ENCODE measurements at regions not wholly inside any gene's neighbourhood (a gene's known extent, or its start where the extent isn't known, plus 50 kb on each side); places are given as distances from the start of the nearest gene placed in this dataset.

DNA sequence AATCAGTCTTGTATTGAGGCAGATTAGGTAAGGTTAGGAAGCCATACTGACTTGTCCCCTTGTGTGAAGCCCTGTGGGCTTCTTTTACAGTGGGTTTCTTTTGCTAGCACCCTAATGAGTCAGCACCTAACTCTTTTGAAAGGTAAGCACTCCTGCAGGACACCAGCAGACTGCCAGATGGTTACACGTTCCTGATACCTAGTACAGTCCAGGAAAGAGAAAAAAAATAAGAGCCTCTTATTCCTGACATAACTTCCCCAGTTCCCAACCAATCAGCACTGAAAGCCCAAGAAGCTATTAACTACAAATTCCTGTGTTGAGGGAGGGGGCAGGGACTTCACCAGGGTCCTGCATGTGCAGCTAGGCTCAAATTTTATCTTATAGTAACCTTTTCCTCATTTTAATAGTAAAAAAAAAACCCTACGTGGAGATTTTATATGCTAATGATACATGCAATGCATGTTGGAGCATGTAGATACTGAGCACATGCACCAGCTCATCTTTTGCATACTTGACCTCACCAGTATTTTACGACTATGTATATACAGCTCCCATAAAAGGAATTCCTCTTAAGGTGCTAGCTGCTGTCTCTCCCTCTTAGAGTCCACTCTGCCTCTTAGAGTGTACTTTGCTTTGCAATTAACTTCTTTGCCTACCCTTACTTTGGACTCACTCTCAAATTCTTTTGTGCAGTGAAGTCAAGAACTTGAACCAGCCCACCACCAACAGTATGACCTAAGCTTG lies 84.7 kb upstream of the RORB start:
- Histone ChIP-seq H3K36me3 (ENCODE audit: control insufficient read depth, insufficient read depth, low read length) (no peaks in the 10 kb centered on the region), H3K9ac (ENCODE audit: low read depth, low read length) (no peak overlapping the region), H2BK5ac (ENCODE audit: low read depth, low read length, poor library complexity, severe bottlenecking) (no peak overlapping the region), H3K9me3 (ENCODE audit: control insufficient read depth, insufficient read depth, low read length) (peaks cover 8% of the 10 kb centered on the region), H3K4me2 (ENCODE audit: low read depth, low read length) (no peak overlapping the region), H3K9me1 (ENCODE audit: insufficient read depth, low read length) (no peaks in the 10 kb centered on the region), H2AFZ (replicated peaks; ENCODE audit: low read length, poor library complexity) (no peak overlapping the region), H3K27me3 (ENCODE audit: control insufficient read depth, insufficient read depth, low read length) (no peaks in the 10 kb centered on the region), H3K23ac (ENCODE audit: low read depth, low read length) (no peak overlapping the region), H2BK15ac (ENCODE audit: low read depth, low read length) (no peak overlapping the region), H3K4me3 (ENCODE audit: insufficient read depth, low read depth, low read length) (no peak overlapping the region), H3K4ac (ENCODE audit: low read depth, low read length) (no peak overlapping the region), H4K20me1 (ENCODE audit: insufficient read depth, low read length) (no peaks in the 10 kb centered on the region), H4K5ac (ENCODE audit: low read depth, low read length) (no peak overlapping the region), H2BK20ac (ENCODE audit: low read depth, low read length) (no peak overlapping the region), H2BK120ac (ENCODE audit: low read depth, low read length) (no peak overlapping the region), H3K14ac (replicated peaks; ENCODE audit: low read depth, low read length) (no peak overlapping the region), H3K4me1 (ENCODE audit: control insufficient read depth, insufficient read depth, low read length) (no peaks in the 10 kb centered on the region), H3K18ac (ENCODE audit: low read depth, low read length) (no peak overlapping the region), H2AK9ac (replicated peaks; ENCODE audit: low read depth, low read length, poor library complexity) (no peak overlapping the region), H3K56ac (ENCODE audit: extremely low read depth, insufficient read depth, low read length) (no peak overlapping the region), H3K27ac (ENCODE audit: insufficient read depth, low read length) (no peak overlapping the region), H4K91ac (ENCODE audit: insufficient read depth, low read depth, low read length) (no peak overlapping the region), H4K8ac (ENCODE audit: low read depth in 2 of 2, low read length in 2 of 2) (no peak overlapping the region), H2AK5ac (ENCODE audit: low read depth, low read length) (no peak overlapping the region), H3K79me1 (ENCODE audit: low read depth in 1 of 2, low read length in 2 of 2) (no peaks in the 10 kb centered on the region)
- in situ Hi-C loops (cut with MboI; ENCODE audit: low sequenced_read_pairs): no loop called here
- no CpG with 5 or more reads among the region's 3 CpGs for WGBS, 2 experiments (ENCODE audit: extremely low coverage in 2 of 2, insufficient read length in 1 of 2)
- dilution Hi-C loops (cut with HindIII; ENCODE audit: low sequenced_read_pairs, unreplicated experiment): no loop called here
- no TSS peak for BruUV-seq (replicated peaks)
- POLR2A ChIA-PET (ENCODE audit: unreplicated experiment): no interaction called here
- ATAC-seq (ENCODE audit: low read depth): no peak
- TF ChIP-seq MXI1 (IDR thresholded peaks at IDR 0.05; ENCODE audit: borderline replicate concordance, low read depth, low read length) (no peak), BHLHE40 (IDR thresholded peaks at IDR 0.05; ENCODE audit: low read depth, low read length) (no peak), CHD1 (IDR thresholded peaks at IDR 0.05; ENCODE audit: low read depth, low read length) (no peak), MAFK (IDR thresholded peaks at IDR 0.05; ENCODE audit: low read depth, low read length) (no peak), RFX5 (IDR thresholded peaks at IDR 0.05; ENCODE audit: low read depth, low read length) (no peak), SMC3 (IDR thresholded peaks at IDR 0.05; ENCODE audit: low read depth, low read length) (no peak), FOS (IDR thresholded peaks at IDR 0.05; ENCODE audit: low read depth, low read length) (no peak)
- TF ChIP-seq, protein P1, sequence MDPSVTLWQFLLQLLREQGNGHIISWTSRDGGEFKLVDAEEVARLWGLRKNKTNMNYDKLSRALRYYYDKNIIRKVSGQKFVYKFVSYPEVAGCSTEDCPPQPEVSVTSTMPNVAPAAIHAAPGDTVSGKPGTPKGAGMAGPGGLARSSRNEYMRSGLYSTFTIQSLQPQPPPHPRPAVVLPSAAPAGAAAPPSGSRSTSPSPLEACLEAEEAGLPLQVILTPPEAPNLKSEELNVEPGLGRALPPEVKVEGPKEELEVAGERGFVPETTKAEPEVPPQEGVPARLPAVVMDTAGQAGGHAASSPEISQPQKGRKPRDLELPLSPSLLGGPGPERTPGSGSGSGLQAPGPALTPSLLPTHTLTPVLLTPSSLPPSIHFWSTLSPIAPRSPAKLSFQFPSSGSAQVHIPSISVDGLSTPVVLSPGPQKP (IDR thresholded peaks at IDR 0.05; ENCODE audit: borderline replicate concordance, low read depth, low read length): no peak
- TF ChIP-seq, protein P2, sequence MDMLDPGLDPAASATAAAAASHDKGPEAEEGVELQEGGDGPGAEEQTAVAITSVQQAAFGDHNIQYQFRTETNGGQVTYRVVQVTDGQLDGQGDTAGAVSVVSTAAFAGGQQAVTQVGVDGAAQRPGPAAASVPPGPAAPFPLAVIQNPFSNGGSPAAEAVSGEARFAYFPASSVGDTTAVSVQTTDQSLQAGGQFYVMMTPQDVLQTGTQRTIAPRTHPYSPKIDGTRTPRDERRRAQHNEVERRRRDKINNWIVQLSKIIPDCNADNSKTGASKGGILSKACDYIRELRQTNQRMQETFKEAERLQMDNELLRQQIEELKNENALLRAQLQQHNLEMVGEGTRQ (IDR thresholded peaks at IDR 0.05; ENCODE audit: low read depth, low read length): no peak
- intact Hi-C loops (cut with micrococcal nuclease): no loop called here
- CTCF ChIA-PET: no interaction called here
- no peak for DNase-seq

Data from IMR-90 (cell line).